HG03095 (cell line): ENCODE measurements at regions not wholly inside any gene's neighbourhood (a gene's known extent, or its start where the extent isn't known, plus 50 kb on each side); places are given as distances from the start of the nearest gene placed in this dataset.
"Not testable (repeated sequence)": the region's sequence is repeated elsewhere in the genome, so short reads cannot be mapped to it uniquely, and the experiment has no call there.

ENCODE experiments used
- ATAC-seq: cut with Tn5 transposase; IDR thresholded peaks from one replicate; pipeline ENCODE4 v1.9.1; 2021; ENCODE audit warnings: moderate library complexity; ENCODE audit not compliant: unreplicated experiment

GRCh38 chr1:229164836-229165735 lies 105.8 kb upstream of the RAB4A start:
- no peak for ATAC-seq

GRCh38 chr1:229167318-229167717 lies 103.6 kb upstream of the RAB4A start:
- ATAC-seq, result no peak

- ATAC-seq, result no peak
Measured at GRCh38 chr1:229169399-229169798, 101.5 kb upstream of the RAB4A start.

- ATAC-seq, result no peak
Measured at GRCh38 chr1:229170274-229170673, 100.6 kb upstream of the RAB4A start.

GRCh38 chr1:229170778-229171505 lies 100.0 kb upstream of the RAB4A start:
- no peak for ATAC-seq

GRCh38 chr1:229171934-229172333 lies 99.0 kb upstream of the RAB4A start:
- no peak for ATAC-seq

- ATAC-seq, result not testable (repeated sequence)
Measured at GRCh38 chr1:229173491-229174476, 97.1 kb upstream of the RAB4A start.

GRCh38 chr1:229175297-229175696 lies 95.6 kb upstream of the RAB4A start:
- ATAC-seq, result not testable (repeated sequence)

GRCh38 chr1:229176457-229176856 lies 94.5 kb upstream of the RAB4A start:
- ATAC-seq, result not testable (repeated sequence)

- ATAC-seq, result no peak
Measured at GRCh38 chr1:229180161-229180560, 90.8 kb upstream of the RAB4A start.

- ATAC-seq, result no peak
Measured at GRCh38 chr1:229181419-229181818, 89.5 kb upstream of the RAB4A start.

GRCh38 chr1:229183588-229183987 lies 87.3 kb upstream of the RAB4A start:
- ATAC-seq, result no peak

GRCh38 chr1:229184066-229184465 lies 86.8 kb upstream of the RAB4A start:
- no peak for ATAC-seq

GRCh38 chr1:229185963-229186362 lies 84.9 kb upstream of the RAB4A start:
- no peak for ATAC-seq

- peak; percentile 96 for ATAC-seq
Measured at GRCh38 chr1:229186373-229187056, 84.4 kb upstream of the RAB4A start.

GRCh38 chr1:229190057-229190575 lies 80.8 kb upstream of the RAB4A start:
- no peak for ATAC-seq

GRCh38 chr1:229191066-229191674 lies 79.7 kb upstream of the RAB4A start:
- ATAC-seq, result no peak

GRCh38 chr1:229192031-229192430 lies 78.9 kb upstream of the RAB4A start:
- no peak for ATAC-seq

- ATAC-seq, result no peak
Measured at GRCh38 chr1:229192853-229193252, 78.1 kb upstream of the RAB4A start.

- no peak for ATAC-seq
Measured at GRCh38 chr1:229194096-229194495, 76.8 kb upstream of the RAB4A start.
